GM21360 (cell line): ENCODE measurements at regions not wholly inside any gene's neighbourhood (a gene's known extent, or its start where the extent isn't known, plus 50 kb on each side); places are given as distances from the start of the nearest gene placed in this dataset.
"Not testable (repeated sequence)": the region's sequence is repeated elsewhere in the genome, so short reads cannot be mapped to it uniquely, and the experiment has no call there.

ENCODE experiments used
- ATAC-seq: cut with Tn5 transposase; IDR thresholded peaks from one replicate; pipeline ENCODE4 v1.9.1; 2021; ENCODE audit warnings: mild to moderate bottlenecking, moderate library complexity; ENCODE audit not compliant: unreplicated experiment

GRCh38 chr17:5745111-5745813, 161.0 kb upstream of the NLRP1 start:
- ATAC-seq, result no peak

- ATAC-seq, result no peak
Observed at GRCh38 chr17:5747276-5747675, 163.0 kb upstream of the NLRP1 start.

GRCh38 chr17:5747964-5748363, 163.7 kb upstream of the NLRP1 start:
- ATAC-seq, result no peak

GRCh38 chr17:5753421-5753820, 169.1 kb upstream of the NLRP1 start:
- ATAC-seq, result no peak

GRCh38 chr17:5757314-5757907, 173.1 kb upstream of the NLRP1 start:
- no peak for ATAC-seq

GRCh38 chr17:5758651-5759050, 174.3 kb upstream of the NLRP1 start:
- no peak for ATAC-seq

- ATAC-seq, result no peak
Observed at GRCh38 chr17:5759501-5759925, 175.2 kb upstream of the NLRP1 start.

GRCh38 chr17:5762191-5762590, 177.9 kb upstream of the NLRP1 start:
- no peak for ATAC-seq

GRCh38 chr17:5763595-5764306, 179.4 kb upstream of the NLRP1 start:
- ATAC-seq, result no peak

GRCh38 chr17:5769593-5770354, 185.5 kb upstream of the NLRP1 start:
- ATAC-seq, result no peak

- ATAC-seq, result no peak
Observed at GRCh38 chr17:5770441-5771270, 186.3 kb upstream of the NLRP1 start.

- not testable (repeated sequence) for ATAC-seq
Observed at GRCh38 chr17:5771271-5771577, 186.9 kb upstream of the NLRP1 start.

GRCh38 chr17:5772017-5772416, 187.7 kb upstream of the NLRP1 start:
- ATAC-seq, result not testable (repeated sequence)

- ATAC-seq, result no peak
Observed at GRCh38 chr17:5772720-5773119, 188.4 kb upstream of the NLRP1 start.

- ATAC-seq, result no peak
Observed at GRCh38 chr17:5773816-5774360, 189.6 kb upstream of the NLRP1 start.

- ATAC-seq, result no peak
Observed at GRCh38 chr17:5775098-5775497, 190.8 kb upstream of the NLRP1 start.

GRCh38 chr17:5780476-5780875, 196.2 kb upstream of the NLRP1 start:
- ATAC-seq, result no peak

GRCh38 chr17:5781236-5781927, 197.1 kb upstream of the NLRP1 start:
- no peak for ATAC-seq

- ATAC-seq, result no peak
Observed at GRCh38 chr17:5783269-5783668, 199.0 kb upstream of the NLRP1 start.

- ATAC-seq, result no peak
Observed at GRCh38 chr17:5783851-5784250, 199.5 kb upstream of the NLRP1 start.
